H1 (cell line): ENCODE measurements at regions not wholly inside any gene's neighbourhood (a gene's known extent, or its start where the extent isn't known, plus 50 kb on each side); places are given as distances from the start of the nearest gene placed in this dataset.

Experiments used
- CHD2 ChIP-seq: IDR thresholded peaks from 2 replicates; pipeline ENCODE4 v1.6.1; 2012; ENCODE audit warnings: low read length, improper control_type of control experiment
- SAP30 ChIP-seq: fragments of 300-600 bp; sonication (generic); IDR thresholded peaks from 2 replicates; pipeline ENCODE4 v1.7.1; 2012; ENCODE audit warnings: low read length, moderate library complexity, mild to moderate bottlenecking, inconsistent platforms; ENCODE audit not compliant: insufficient read depth, insufficient replicate concordance
- SIN3A ChIP-seq, 2 experiments: IDR thresholded peaks in 1 of 2; conservative IDR thresholded peaks in 1 of 2; 2 replicates each; pipeline ENCODE4 v1.6.1; 2011 to 2012; ENCODE audit warnings: low read length in 2 of 2, improper control_type of control experiment in 1 of 2, low read depth in 1 of 2, mild to moderate bottlenecking in 1 of 2
- SP1 ChIP-seq: IDR thresholded peaks from 2 replicates; pipeline ENCODE4 v1.6.1; 2011; ENCODE audit warnings: low read depth, low read length
- SP2 ChIP-seq: IDR thresholded peaks from 2 replicates; pipeline ENCODE4 v1.6.1; 2012; ENCODE audit warnings: mild to moderate bottlenecking, low read length, inconsistent platforms
- TF ChIP-seq, protein P1 (sequence below): fragments of 300-600 bp; sonication (generic); IDR thresholded peaks from 2 replicates; pipeline ENCODE4 v1.7.1; 2012; ENCODE audit warnings: low read length, moderate library complexity, mild to moderate bottlenecking, inconsistent platforms; ENCODE audit not compliant: insufficient replicate concordance

- TF ChIP-seq SP1 (no peak), SP2 (no peak), SAP30 (no peak), SIN3A (conservative IDR thresholded peaks at IDR 0.05 in 1 of 2, IDR thresholded peaks at IDR 0.05 in 1 of 2; ENCODE audit: low read depth in 1 of 2, low read length in 2 of 2) (no peak), CHD2 (no peak)
- TF ChIP-seq, protein P1, sequence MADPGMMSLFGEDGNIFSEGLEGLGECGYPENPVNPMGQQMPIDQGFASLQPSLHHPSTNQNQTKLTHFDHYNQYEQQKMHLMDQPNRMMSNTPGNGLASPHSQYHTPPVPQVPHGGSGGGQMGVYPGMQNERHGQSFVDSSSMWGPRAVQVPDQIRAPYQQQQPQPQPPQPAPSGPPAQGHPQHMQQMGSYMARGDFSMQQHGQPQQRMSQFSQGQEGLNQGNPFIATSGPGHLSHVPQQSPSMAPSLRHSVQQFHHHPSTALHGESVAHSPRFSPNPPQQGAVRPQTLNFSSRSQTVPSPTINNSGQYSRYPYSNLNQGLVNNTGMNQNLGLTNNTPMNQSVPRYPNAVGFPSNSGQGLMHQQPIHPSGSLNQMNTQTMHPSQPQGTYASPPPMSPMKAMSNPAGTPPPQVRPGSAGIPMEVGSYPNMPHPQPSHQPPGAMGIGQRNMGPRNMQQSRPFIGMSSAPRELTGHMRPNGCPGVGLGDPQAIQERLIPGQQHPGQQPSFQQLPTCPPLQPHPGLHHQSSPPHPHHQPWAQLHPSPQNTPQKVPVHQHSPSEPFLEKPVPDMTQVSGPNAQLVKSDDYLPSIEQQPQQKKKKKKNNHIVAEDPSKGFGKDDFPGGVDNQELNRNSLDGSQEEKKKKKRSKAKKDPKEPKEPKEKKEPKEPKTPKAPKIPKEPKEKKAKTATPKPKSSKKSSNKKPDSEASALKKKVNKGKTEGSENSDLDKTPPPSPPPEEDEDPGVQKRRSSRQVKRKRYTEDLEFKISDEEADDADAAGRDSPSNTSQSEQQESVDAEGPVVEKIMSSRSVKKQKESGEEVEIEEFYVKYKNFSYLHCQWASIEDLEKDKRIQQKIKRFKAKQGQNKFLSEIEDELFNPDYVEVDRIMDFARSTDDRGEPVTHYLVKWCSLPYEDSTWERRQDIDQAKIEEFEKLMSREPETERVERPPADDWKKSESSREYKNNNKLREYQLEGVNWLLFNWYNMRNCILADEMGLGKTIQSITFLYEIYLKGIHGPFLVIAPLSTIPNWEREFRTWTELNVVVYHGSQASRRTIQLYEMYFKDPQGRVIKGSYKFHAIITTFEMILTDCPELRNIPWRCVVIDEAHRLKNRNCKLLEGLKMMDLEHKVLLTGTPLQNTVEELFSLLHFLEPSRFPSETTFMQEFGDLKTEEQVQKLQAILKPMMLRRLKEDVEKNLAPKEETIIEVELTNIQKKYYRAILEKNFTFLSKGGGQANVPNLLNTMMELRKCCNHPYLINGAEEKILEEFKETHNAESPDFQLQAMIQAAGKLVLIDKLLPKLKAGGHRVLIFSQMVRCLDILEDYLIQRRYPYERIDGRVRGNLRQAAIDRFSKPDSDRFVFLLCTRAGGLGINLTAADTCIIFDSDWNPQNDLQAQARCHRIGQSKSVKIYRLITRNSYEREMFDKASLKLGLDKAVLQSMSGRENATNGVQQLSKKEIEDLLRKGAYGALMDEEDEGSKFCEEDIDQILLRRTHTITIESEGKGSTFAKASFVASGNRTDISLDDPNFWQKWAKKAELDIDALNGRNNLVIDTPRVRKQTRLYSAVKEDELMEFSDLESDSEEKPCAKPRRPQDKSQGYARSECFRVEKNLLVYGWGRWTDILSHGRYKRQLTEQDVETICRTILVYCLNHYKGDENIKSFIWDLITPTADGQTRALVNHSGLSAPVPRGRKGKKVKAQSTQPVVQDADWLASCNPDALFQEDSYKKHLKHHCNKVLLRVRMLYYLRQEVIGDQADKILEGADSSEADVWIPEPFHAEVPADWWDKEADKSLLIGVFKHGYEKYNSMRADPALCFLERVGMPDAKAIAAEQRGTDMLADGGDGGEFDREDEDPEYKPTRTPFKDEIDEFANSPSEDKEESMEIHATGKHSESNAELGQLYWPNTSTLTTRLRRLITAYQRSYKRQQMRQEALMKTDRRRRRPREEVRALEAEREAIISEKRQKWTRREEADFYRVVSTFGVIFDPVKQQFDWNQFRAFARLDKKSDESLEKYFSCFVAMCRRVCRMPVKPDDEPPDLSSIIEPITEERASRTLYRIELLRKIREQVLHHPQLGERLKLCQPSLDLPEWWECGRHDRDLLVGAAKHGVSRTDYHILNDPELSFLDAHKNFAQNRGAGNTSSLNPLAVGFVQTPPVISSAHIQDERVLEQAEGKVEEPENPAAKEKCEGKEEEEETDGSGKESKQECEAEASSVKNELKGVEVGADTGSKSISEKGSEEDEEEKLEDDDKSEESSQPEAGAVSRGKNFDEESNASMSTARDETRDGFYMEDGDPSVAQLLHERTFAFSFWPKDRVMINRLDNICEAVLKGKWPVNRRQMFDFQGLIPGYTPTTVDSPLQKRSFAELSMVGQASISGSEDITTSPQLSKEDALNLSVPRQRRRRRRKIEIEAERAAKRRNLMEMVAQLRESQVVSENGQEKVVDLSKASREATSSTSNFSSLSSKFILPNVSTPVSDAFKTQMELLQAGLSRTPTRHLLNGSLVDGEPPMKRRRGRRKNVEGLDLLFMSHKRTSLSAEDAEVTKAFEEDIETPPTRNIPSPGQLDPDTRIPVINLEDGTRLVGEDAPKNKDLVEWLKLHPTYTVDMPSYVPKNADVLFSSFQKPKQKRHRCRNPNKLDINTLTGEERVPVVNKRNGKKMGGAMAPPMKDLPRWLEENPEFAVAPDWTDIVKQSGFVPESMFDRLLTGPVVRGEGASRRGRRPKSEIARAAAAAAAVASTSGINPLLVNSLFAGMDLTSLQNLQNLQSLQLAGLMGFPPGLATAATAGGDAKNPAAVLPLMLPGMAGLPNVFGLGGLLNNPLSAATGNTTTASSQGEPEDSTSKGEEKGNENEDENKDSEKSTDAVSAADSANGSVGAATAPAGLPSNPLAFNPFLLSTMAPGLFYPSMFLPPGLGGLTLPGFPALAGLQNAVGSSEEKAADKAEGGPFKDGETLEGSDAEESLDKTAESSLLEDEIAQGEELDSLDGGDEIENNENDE: no peak
Observed at GRCh38 chr5:161022151-161022550, 170.1 kb upstream of the ATP10B start (continued).
